SK-N-DZ (cell line): ENCODE measurements at regions not wholly inside any gene's neighbourhood (a gene's known extent, or its start where the extent isn't known, plus 50 kb on each side); places are given as distances from the start of the nearest gene placed in this dataset.

Experiments used
- DNase-seq: peaks from one replicate; pipeline ENCODE4 v3.0.0-alpha.2; 2015; ENCODE audit warnings: low spot score

- no peak for DNase-seq
These were observed 349.3 kb downstream of the CXCL12 start for GRCh38 chr10:44035474-44036197.

DNA sequence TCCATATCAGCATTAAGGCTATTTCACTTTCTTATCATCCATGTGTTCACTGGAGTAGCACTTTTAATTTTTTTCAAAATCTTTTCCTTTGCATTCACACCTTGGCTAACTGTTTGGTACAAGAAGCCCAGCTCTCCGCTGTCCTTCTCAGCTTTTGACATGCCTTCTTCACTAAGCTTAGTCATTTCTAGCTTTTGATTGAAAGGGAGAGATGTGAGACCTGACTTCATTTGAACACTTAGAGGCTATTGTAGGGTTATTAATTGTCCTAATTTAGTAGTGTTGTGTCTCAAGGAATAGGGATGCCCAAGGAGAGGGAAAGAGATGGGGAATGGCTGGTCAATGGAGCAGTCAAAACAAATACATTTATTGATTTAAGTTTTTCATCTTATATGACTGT is 350.0 kb downstream of the CXCL12 start:
- DNase-seq, result no peak

DNA sequence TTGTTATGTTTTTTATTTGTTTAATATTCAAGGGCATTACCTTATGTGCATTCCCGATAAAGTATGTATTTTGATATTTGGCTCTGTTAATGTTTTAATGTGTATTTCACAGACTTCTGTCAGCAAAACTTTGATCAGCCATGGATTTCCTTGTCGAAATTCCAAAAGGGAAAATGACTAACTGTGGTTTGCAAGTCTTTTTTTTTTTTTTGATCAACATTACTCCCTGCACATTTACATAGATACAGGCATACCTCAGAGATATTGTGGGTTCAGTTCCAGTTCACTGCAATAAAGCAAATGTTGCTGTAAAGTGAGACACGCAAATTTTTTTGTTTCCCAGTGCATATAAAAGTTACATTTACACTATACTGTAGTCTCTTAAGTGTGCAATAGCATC is 351.9 kb downstream of the CXCL12 start:
- no peak for DNase-seq

GRCh38 chr10:44032216-44032615 is 352.7 kb downstream of the CXCL12 start:
- DNase-seq, result no peak

GRCh38 chr10:44030738-44031137 is 354.2 kb downstream of the CXCL12 start:
- DNase-seq, result no peak

GRCh38 chr10:44030132-44030531 is 354.8 kb downstream of the CXCL12 start:
- DNase-seq, result peak; percentile 22

- DNase-seq, result no peak
These were observed 356.3 kb downstream of the CXCL12 start for GRCh38 chr10:44028384-44029137.

- no peak for DNase-seq
These were observed 360.4 kb downstream of the CXCL12 start for GRCh38 chr10:44024356-44025116.

DNA sequence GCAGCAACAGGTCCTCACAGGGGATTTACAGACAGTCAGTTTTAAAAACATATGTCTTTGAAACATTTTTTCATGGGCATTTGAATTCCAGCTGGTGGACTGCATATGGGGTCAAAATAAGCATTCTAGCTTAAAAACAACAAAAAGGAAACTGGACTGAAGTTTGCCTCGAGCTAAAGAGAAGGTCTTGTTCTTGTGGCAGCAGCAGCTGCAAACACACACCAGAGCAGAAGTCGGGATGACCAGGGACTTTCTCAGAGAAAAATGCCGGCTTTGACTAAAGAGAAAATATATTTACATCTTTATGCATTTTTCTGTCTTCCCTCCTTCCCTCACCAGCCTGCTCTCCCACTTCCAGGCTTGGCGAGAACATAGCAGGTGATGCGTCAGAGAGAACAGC is 361.4 kb downstream of the CXCL12 start:
- no peak for DNase-seq

GRCh38 chr10:44022203-44022602 is 362.7 kb downstream of the CXCL12 start:
- DNase-seq, result no peak

GRCh38 chr10:44020322-44021111 is 364.4 kb downstream of the CXCL12 start:
- DNase-seq, result no peak

DNA sequence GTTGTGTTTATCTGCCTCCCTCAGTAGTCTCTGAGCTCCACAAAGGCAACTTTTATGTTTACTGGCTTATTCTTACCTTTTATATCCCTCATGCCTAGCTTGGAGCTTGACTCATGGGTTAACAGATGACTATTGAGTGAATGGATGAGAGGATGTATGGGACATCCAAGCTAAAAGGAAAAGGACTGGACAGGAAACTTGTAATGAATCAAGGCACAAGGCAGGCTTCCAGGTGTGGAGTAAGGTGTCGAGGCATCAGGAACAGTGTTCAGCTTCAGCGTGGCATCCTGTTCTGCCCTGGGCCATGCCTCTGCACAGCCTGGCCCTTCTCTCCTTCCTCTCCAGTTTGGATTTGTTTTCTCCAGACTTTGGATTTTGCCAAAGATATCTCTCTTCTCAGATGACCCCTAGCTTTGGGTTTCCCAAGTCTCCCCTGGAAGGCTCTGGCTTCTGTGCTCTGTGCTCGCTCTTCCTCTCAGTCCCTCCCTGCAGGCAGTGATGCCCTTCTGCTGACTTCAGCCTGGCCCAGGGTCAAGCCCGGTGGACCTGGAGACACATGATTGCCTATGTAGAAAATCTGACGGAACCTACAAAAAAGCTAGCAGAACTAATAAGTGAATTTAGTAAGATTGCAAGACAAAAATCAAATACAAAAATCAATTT is 367.3 kb downstream of the CXCL12 start:
- no peak for DNase-seq

GRCh38 chr10:44016589-44017482 is 368.1 kb downstream of the CXCL12 start:
- no peak for DNase-seq

DNA sequence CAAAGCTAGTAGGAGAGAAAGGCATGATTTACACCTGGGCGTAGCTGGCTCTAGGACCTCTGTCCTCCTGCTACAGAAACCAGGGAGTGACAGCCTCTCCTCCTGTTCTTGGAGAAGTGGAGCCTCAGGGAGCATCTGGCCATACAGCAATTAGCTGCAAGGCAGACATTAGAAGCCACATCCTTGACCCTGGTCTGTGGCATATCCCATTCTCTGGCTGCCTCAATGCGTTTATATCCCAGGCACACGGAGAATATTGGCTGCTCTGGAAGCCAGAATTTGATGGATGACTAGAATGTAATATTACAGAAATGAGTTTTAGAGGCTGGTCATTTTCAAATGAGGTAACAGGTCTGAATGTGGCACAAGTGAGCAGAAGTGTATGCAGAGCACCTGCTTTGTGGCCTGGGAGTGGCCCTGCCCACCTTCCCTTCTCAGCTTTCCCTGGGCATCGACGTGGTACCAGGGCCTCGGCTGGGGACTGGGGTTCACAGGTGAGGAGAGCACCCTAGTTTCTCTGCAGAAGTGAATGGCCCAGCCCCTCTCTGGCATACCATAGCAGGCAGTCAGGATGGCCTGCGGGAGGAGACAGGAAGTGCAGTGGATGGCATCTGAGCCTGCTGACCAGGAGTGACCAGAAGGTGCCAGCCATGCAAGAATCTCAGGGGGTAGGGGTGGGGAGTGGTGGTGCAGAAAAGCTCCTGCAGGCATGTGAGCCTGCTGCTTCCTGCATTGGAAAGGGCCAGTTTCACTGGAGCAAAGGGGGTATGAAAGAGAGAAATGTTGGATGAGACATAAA is 367.2 kb upstream of the ZNF32 start:
- DNase-seq, result peak; percentile 15

DNA sequence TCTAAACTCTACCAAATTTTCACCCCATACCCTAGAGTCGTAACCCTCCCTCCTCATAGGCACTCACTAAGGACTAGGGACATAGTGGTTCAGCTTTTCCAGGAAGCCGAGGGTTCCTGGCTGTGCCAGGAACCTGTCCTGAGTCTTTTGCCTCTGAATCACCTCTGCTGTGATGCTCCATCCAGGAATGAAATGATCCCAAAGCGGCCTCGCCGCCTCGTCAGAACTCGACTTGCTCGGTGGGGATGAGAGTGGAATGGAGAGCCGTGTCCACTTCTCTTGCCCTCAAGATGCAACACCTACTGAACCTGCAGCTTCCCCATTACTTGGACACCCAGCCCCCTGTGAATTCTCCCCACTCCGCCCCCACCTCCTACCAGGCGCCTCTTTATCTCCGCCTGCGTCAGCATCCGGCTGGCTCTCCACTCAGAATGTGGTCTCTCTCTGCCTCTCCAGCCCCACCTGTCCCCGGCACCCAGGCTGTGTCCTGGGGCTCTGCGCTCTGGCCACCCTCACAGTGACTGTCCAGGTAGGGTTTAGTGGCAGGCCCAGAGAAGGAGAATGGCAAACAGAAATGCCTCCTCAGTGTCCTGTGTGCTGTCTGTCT is 366.1 kb upstream of the ZNF32 start:
- DNase-seq, result no peak

DNA sequence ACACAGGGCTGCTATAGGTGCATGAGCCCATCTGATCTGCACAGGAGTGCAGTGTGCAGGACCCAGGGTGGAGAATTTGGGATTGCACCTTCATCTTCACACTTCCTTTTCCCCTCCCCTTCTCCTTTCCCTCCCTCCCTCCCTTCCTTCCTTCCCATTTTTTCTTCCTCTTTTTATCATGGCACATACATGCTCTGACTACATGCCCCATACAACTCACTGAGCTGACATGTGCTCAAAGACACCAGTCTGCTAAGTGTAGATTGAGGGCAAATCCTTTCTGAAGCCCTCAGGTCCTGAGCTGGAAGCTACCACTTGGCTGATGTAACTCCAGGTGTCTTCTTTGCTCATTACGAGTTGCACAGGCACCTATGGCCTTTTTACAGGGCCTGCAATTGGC is 365.3 kb upstream of the ZNF32 start:
- no peak for DNase-seq

- no peak for DNase-seq
These were observed 364.2 kb upstream of the ZNF32 start for GRCh38 chr10:44012921-44013320.

DNA sequence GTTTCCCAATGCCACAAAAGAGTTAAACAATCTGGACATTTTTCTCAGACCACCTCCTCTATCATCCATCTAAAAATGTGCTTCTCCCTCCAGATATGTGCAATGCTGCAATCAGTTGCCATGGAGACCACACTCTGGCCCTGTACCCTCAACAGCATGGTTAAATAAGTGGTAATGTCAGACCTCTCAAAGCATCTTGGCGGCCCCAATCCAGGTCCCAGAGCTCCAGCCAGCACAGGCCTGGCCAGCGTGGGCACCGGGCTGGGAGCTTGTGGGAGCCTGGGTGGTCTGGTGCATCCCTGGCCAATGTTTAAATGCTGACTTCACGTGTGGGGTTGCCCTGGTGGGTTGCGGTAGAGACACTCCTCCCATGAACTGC is 362.9 kb upstream of the ZNF32 start:
- DNase-seq, result peak; percentile 55
